HEK293 (cell line): ENCODE measurements at regions not wholly inside any gene's neighbourhood (a gene's known extent, or its start where the extent isn't known, plus 50 kb on each side); places are given as distances from the start of the nearest gene placed in this dataset.

Experiments used
- CTCF ChIA-PET: fragments of 350-600 bp; formaldehyde crosslinking; extraction: SDS; loops from one replicate; lab custom pipeline; 2021; ENCODE audit warnings: antibody characterized with exemption; lab: Yijun Ruan, JAX
- POLR2A ChIA-PET: fragments of 300-600 bp; formaldehyde crosslinking; extraction: SDS; loops from one replicate; lab custom pipeline; 2020; ENCODE audit warnings: antibody characterized with exemption, inconsistent platforms; lab: Yijun Ruan, JAX
- H3K27ac ChIP-seq: fragments of 200-500 bp; sonication (Bioruptor generic); 2 replicates; pipeline ENCODE4 v1.5.1; 2014; ENCODE audit warnings: low read depth, low read length, control low read depth, inconsistent platforms; ENCODE audit errors: extremely low read depth
- H3K36me3 ChIP-seq, 2 experiments: fragments of 200-500 bp in 1 of 2; sonication (Bioruptor generic) in 1 of 2; 1 replicate in 1 of 2; 2 replicates in 1 of 2; pipeline ENCODE4 v1.5.1; 2014 to 2017; ENCODE audit warnings: inconsistent platforms in 2 of 2, low read length in 2 of 2; ENCODE audit not compliant: control insufficient read depth in 2 of 2, insufficient read depth in 1 of 2
- H3K4me1 ChIP-seq: fragments of 200-500 bp; sonication (Bioruptor generic); 2 replicates; pipeline ENCODE4 v1.5.1; 2014; ENCODE audit warnings: mild to moderate bottlenecking, low read length, inconsistent platforms; ENCODE audit not compliant: control insufficient read depth, insufficient read depth
- H3K4me3 ChIP-seq: 2 replicates; pipeline ENCODE4 v1.5.1; 2011; ENCODE audit warnings: low read depth, mild to moderate bottlenecking, control low read depth, low read length, moderate library complexity
- H3K9me3 ChIP-seq: fragments of 200-500 bp; sonication (Bioruptor generic); 2 replicates; pipeline ENCODE4 v1.5.1; 2014; ENCODE audit warnings: low read depth, low read length, inconsistent platforms; ENCODE audit not compliant: control insufficient read depth, insufficient read depth
- GLIS2 ChIP-seq: fragments of 450-650 bp; formaldehyde crosslinking; IDR thresholded peaks from 2 replicates; pipeline ENCODE4 v1.5.1; 2016; ENCODE audit warnings: missing biosample characterization, missing genetic modification characterization
- KLF10 ChIP-seq: fragments of 450-650 bp; IDR thresholded peaks from 2 replicates; pipeline ENCODE4 v1.5.1; 2018; ENCODE audit warnings: missing biosample characterization, mild to moderate bottlenecking, missing genetic modification characterization
- OSR2 ChIP-seq: fragments of 450-650 bp; formaldehyde crosslinking; IDR thresholded peaks from 2 replicates; pipeline ENCODE4 v1.5.1; 2016; ENCODE audit warnings: missing biosample characterization, missing genetic modification characterization
- SCRT1 ChIP-seq: fragments of 450-650 bp; formaldehyde crosslinking; IDR thresholded peaks from 2 replicates; pipeline ENCODE4 v1.5.1; 2016; ENCODE audit warnings: missing biosample characterization, missing genetic modification characterization, borderline replicate concordance
- ZBTB11 ChIP-seq: fragments of 450-650 bp; formaldehyde crosslinking; conservative IDR thresholded peaks from 2 replicates; pipeline ENCODE4 v1.5.1; 2016; ENCODE audit warnings: low read depth, missing biosample characterization, missing genetic modification characterization
- ZFP41 ChIP-seq: fragments of 450-650 bp; formaldehyde crosslinking; IDR thresholded peaks from 2 replicates; pipeline ENCODE4 v1.5.1; 2016; ENCODE audit warnings: missing biosample characterization, missing genetic modification characterization, borderline replicate concordance
- ZNF121 ChIP-seq: fragments of 450-650 bp; formaldehyde crosslinking; IDR thresholded peaks from 2 replicates; pipeline ENCODE4 v1.5.1; 2016; ENCODE audit warnings: missing biosample characterization, missing genetic modification characterization
- ZNF280C ChIP-seq: fragments of 450-650 bp; formaldehyde crosslinking; IDR thresholded peaks from 2 replicates; pipeline ENCODE4 v1.5.1; 2016; ENCODE audit warnings: missing biosample characterization, missing genetic modification characterization
- ZNF302 ChIP-seq: fragments of 450-650 bp; formaldehyde crosslinking; IDR thresholded peaks from 2 replicates; pipeline ENCODE4 v1.5.1; 2016; ENCODE audit warnings: missing biosample characterization, missing genetic modification characterization, low read depth
- ZNF404 ChIP-seq: fragments of 450-650 bp; formaldehyde crosslinking; IDR thresholded peaks from 2 replicates; pipeline ENCODE4 v1.5.1; 2017; ENCODE audit warnings: missing biosample characterization, missing genetic modification characterization
- ZNF514 ChIP-seq: fragments of 450-650 bp; formaldehyde crosslinking; IDR thresholded peaks from 2 replicates; pipeline ENCODE4 v1.5.1; 2016; ENCODE audit warnings: missing biosample characterization, missing genetic modification characterization
- ZNF548 ChIP-seq: fragments of 450-650 bp; formaldehyde crosslinking; IDR thresholded peaks from 2 replicates; pipeline ENCODE4 v1.5.1; 2016; ENCODE audit warnings: missing biosample characterization, missing genetic modification characterization
- ZNF585B ChIP-seq: fragments of 450-650 bp; formaldehyde crosslinking; IDR thresholded peaks from 2 replicates; pipeline ENCODE4 v1.5.1; 2016; ENCODE audit warnings: missing biosample characterization, missing genetic modification characterization
- ZNF596 ChIP-seq: fragments of 450-650 bp; IDR thresholded peaks from 2 replicates; pipeline ENCODE4 v1.5.0; 2018; ENCODE audit warnings: missing biosample characterization, mild to moderate bottlenecking, missing genetic modification characterization, moderate library complexity
- ZNF623 ChIP-seq: fragments of 450-650 bp; formaldehyde crosslinking; IDR thresholded peaks from 2 replicates; pipeline ENCODE4 v1.5.1; 2016; ENCODE audit warnings: missing biosample characterization, missing genetic modification characterization
- ZNF654 ChIP-seq: fragments of 450-650 bp; formaldehyde crosslinking; IDR thresholded peaks from 2 replicates; pipeline ENCODE4 v1.5.1; 2016; ENCODE audit warnings: low read depth, missing biosample characterization, missing genetic modification characterization
- ZNF670 ChIP-seq: fragments of 450-650 bp; formaldehyde crosslinking; IDR thresholded peaks from 2 replicates; pipeline ENCODE4 v1.5.1; 2016; ENCODE audit warnings: missing biosample characterization, missing genetic modification characterization, low read depth
- TF ChIP-seq, protein P1 (sequence below): fragments of 450-650 bp; formaldehyde crosslinking; IDR thresholded peaks from 2 replicates; pipeline ENCODE4 v1.5.1; 2016; ENCODE audit warnings: missing biosample characterization, missing genetic modification characterization

DNA sequence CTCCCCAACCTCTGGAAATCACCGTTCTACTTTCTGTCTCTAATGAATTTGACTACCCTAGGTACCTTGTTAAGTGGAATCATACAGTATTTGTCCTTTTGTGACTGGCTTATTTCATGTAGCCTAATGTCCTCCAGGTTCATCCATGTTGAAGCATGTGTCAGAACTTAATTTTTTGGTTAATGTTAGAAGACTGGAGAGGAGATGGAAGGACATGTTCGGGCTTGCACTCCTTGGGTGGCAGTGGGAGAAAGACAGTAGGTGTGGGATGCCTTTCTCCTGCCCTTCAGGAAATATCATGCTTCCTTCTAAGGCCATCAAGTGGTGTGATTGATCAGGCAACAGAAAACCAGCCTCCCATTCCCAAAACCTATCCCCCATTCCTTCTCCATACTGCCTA lies 61.1 kb upstream of the RNF144B start:
- POLR2A ChIA-PET = no interaction called here
- no peak for TF ChIP-seq SCRT1
- no peak for TF ChIP-seq ZNF623
- no peak for TF ChIP-seq ZNF121
- no peak for TF ChIP-seq ZNF548 (tag by site-specific recombination)
- TF ChIP-seq ZNF585B (tag by site-specific recombination) = no peak
- TF ChIP-seq ZNF596 (tag by site-specific recombination) = no peak
- no peak for TF ChIP-seq ZNF302 (tag by site-specific recombination)
- no peak for TF ChIP-seq KLF10
- no peak for TF ChIP-seq ZNF280C (tag by site-specific recombination)
- CTCF ChIA-PET = interaction anchor here (0.6 to 12.3 kb wide), 5 partner anchors 18 to 1809 kb away, joined by 3 to 252 read pairs (median 3); no protein-coding TSS in a partner anchor
- Histone ChIP-seq H3K4me3 (no peak overlapping the region), H3K9me3 (no peaks in the 10 kb centered on the region), H3K4me1 (peaks cover 4% of the 10 kb centered on the region; the same call in 1 of the 2 replicates), H3K27ac (no peak overlapping the region), H3K36me3 (no peaks in the 10 kb centered on the region)

DNA sequence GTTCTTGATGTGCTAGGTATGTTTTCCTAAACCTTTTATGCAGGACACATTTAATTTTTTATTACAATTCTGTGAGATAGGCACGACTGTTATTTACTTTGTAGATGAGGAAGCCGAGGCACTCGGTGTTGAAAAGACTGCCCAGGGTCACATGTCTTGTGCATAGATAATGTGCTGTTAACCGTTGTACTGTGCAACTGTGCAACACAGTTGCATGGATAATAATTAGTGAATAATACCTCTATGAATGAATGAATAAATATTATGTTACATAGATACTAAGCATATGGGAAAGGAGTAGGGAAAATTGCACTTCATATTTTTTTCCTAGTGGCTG lies 60.3 kb upstream of the DEK start:
- H3K9me3 ChIP-seq = no peaks in the 10 kb centered on the region
- H3K27ac ChIP-seq = no peak overlapping the region
- CTCF ChIA-PET = interaction anchor here (0.5 to 12.3 kb wide), 4 partner anchors 10 to 179 kb away, joined by 4 to 252 read pairs (median 20); no protein-coding TSS in a partner anchor
- TF ChIP-seq ZNF623 (no peak), ZNF514 (tag by site-specific recombination) (no peak), ZFP41 (tag by site-specific recombination) (no peak), OSR2 (tag by site-specific recombination) (no peak), GLIS2 (tag by site-specific recombination) (no peak), ZNF404 (tag by site-specific recombination) (no peak), ZNF654 (tag by site-specific recombination) (no peak), ZBTB11 (tag by site-specific recombination) (no peak), ZNF670 (tag by site-specific recombination) (no peak)
- TF ChIP-seq, protein P1, sequence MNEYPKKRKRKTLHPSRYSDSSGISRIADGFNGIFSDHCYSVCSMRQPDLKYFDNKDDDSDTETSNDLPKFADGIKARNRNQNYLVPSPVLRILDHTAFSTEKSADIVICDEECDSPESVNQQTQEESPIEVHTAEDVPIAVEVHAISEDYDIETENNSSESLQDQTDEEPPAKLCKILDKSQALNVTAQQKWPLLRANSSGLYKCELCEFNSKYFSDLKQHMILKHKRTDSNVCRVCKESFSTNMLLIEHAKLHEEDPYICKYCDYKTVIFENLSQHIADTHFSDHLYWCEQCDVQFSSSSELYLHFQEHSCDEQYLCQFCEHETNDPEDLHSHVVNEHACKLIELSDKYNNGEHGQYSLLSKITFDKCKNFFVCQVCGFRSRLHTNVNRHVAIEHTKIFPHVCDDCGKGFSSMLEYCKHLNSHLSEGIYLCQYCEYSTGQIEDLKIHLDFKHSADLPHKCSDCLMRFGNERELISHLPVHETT (tag by site-specific recombination) = no peak
- H3K4me3 ChIP-seq = no peak overlapping the region
- no peaks in the 10 kb centered on the region for H3K36me3 ChIP-seq
- POLR2A ChIA-PET = no interaction called here
- peaks cover 4% of the 10 kb centered on the region; the same call in 1 of the 2 replicates for H3K4me1 ChIP-seq
